ENCODE measurements at regions not wholly inside any gene's neighbourhood (a gene's known extent, or its start where the extent isn't known, plus 50 kb on each side); places are given as distances from the start of the nearest gene placed in this dataset.

- Histone ChIP-seq H3K9me3 (ENCODE audit: insufficient read depth in 2 of 2, low read depth in 1 of 2, low read length in 1 of 2) (no peaks in the 10 kb centered on the region), H3K36me3 (ENCODE audit: control insufficient read depth in 2 of 4, insufficient read depth in 4 of 4, low read length in 3 of 4) (no peaks in the 10 kb centered on the region), H3K4me3 (ENCODE audit: extremely low read depth in 1 of 4, insufficient read depth in 2 of 4, low read depth in 3 of 4, low read length in 4 of 4) (no peak overlapping the region), H3K79me1 (ENCODE audit: low read depth, low read length) (no peaks in the 10 kb centered on the region), H2BK120ac (replicated peaks; ENCODE audit: low read depth, low read length) (no peak overlapping the region), H3K4ac (replicated peaks; ENCODE audit: insufficient read length, low read depth, low read length) (no peak overlapping the region), H4K20me1 (replicated peaks in 1 of 2; ENCODE audit: control insufficient read depth in 1 of 2, insufficient read depth in 2 of 2, low read length in 2 of 2) (no peaks in the 10 kb centered on the region), H3K14ac (ENCODE audit: insufficient read length) (no peak overlapping the region), H2BK5ac (ENCODE audit: low read depth, low read length) (no peak overlapping the region), H2AFZ (ENCODE audit: low read length) (no peak overlapping the region), H4K91ac (replicated peaks; ENCODE audit: insufficient read length, low read length) (no peak overlapping the region), H3K27ac (ENCODE audit: low read depth, low read length) (no peak overlapping the region), H3K9ac (replicated peaks in 1 of 4; ENCODE audit: extremely low read depth in 1 of 4, low read depth in 3 of 4, low read length in 3 of 4) (no peak overlapping the region), H2BK20ac (ENCODE audit: low read length) (no peak overlapping the region), H3K18ac (ENCODE audit: extremely low read depth, low read length) (no peak overlapping the region), H3K79me2 (ENCODE audit: control insufficient read depth in 1 of 2, insufficient read depth in 2 of 2, low read length in 2 of 2) (no peaks in the 10 kb centered on the region), H3K23ac (ENCODE audit: insufficient read length) (no peak overlapping the region), H3K27me3 (replicated peaks in 1 of 4; ENCODE audit: control insufficient read depth in 3 of 4, extremely low read depth in 1 of 4, insufficient read depth in 3 of 4, low read length in 3 of 4) (no peaks in the 10 kb centered on the region), H3K56ac (replicated peaks; ENCODE audit: insufficient read length, low read depth, low read length) (no peak overlapping the region), H2AK5ac (ENCODE audit: low read depth, low read length) (no peak overlapping the region), H4K8ac (ENCODE audit: extremely low read depth, insufficient read depth, low read length) (no peak overlapping the region), H3K4me1 (replicated peaks in 1 of 4; ENCODE audit: control insufficient read depth in 3 of 4, insufficient read depth in 4 of 4, low read length in 3 of 4) (no peaks in the 10 kb centered on the region; a peak in 1 of 7 replicates), H2BK15ac (ENCODE audit: low read length) (no peak overlapping the region), H3K4me2 (ENCODE audit: insufficient read depth in 1 of 2, low read depth in 2 of 2, low read length in 2 of 2) (no peak overlapping the region), H4K5ac (ENCODE audit: insufficient read length, low read depth, low read length) (no peak overlapping the region), H3K23me2 (ENCODE audit: low read depth, low read length) (no peaks in the 10 kb centered on the region), H2BK12ac (ENCODE audit: low read depth, low read length) (no peak overlapping the region)
- FAIRE-seq, result peak; percentile 28
- POLR2A ChIA-PET (ENCODE audit: partially characterized antibody), result no interaction called here
- DNase-seq (ENCODE audit: low read depth in 1 of 2, low spot score in 2 of 2), result no peak
- CTCF ChIA-PET (ENCODE audit: partially characterized antibody), result no interaction called here
- WGBS, 2 experiments (ENCODE audit: extremely low coverage in 1 of 2, insufficient coverage in 1 of 2, insufficient read length in 1 of 2, insufficient replicate concordance in 2 of 2, low coverage in 1 of 2, low lambda C conversion rate in 2 of 2, missing lambda C conversion rate in 1 of 2), result 88% methylated on average over 8 of the region's 8 CpGs; no CpG with 5 or more reads in 1 of the 2 experiments
- TF ChIP-seq JUND (IDR thresholded peaks at IDR 0.05; ENCODE audit: low read length), result no peak
- no peak for TF ChIP-seq RFX5 (IDR thresholded peaks at IDR 0.05; ENCODE audit: borderline replicate concordance, low read depth, low read length)
- TF ChIP-seq MAFK (IDR thresholded peaks at IDR 0.05; ENCODE audit: low read depth, low read length), result no peak
- no peak for TF ChIP-seq E2F6 (IDR thresholded peaks at IDR 0.05)
- no peak for TF ChIP-seq TAF1 (IDR thresholded peaks at IDR 0.05; ENCODE audit: low read depth, low read length)
- no peak for TF ChIP-seq PHF8 (conservative IDR thresholded peaks at IDR 0.05; ENCODE audit: low read depth, low read length)
- TF ChIP-seq SIN3A (conservative IDR thresholded peaks at IDR 0.05 in 1 of 2, IDR thresholded peaks at IDR 0.05 in 1 of 2; ENCODE audit: low read depth in 1 of 2, low read length in 2 of 2), result no peak
Observed at GRCh38 chr6:54014440-54014839, 96.8 kb upstream of the MLIP start.

All from H1 (cell line).